ENCODE measurements at regions not wholly inside any gene's neighbourhood (a gene's known extent, or its start where the extent isn't known, plus 50 kb on each side); places are given as distances from the start of the nearest gene placed in this dataset.

DNA sequence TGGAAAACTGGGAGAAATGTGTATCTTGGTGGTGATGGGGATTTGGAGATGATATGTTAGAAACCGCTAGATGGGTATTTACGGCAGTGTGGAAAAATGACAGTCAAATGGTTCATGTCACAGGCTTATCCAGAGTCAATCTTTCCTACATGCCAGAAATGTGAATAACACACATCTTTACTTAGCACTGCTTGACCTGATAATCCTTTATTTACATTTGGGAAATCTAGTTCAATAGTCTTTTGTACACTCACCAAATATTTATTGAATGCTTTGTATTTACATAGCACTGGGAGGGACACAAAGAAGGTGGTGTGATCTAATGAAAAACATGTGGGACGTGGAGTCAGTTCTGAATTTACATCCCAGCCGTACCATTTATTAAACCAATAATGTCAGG, 208.2 kb downstream of the DIO2 start:
- WGBS, result 24% methylated on average over 2 of the region's 4 CpGs
- Histone ChIP-seq H2BK15ac (ENCODE audit: low read depth, poor library complexity, severe bottlenecking) (no peak overlapping the region), H3K27ac (ENCODE audit: low read length, poor library complexity, severe bottlenecking) (no peak overlapping the region), H4K8ac (ENCODE audit: low read length) (no peak overlapping the region), H3K4ac (ENCODE audit: low read depth in 1 of 2, low read length in 2 of 2) (no peak overlapping the region), H2BK12ac (ENCODE audit: low read length in 2 of 2) (no peak overlapping the region), H3K4me2 (ENCODE audit: low read length, poor library complexity, severe bottlenecking) (no peak overlapping the region), H3K9ac (ENCODE audit: low read length) (no peak overlapping the region), H3K79me1 (replicated peaks; ENCODE audit: low read length, poor library complexity, severe bottlenecking) (no peaks in the 10 kb centered on the region), H3K18ac (ENCODE audit: low read depth in 1 of 2, low read length in 2 of 2) (no peak overlapping the region), H3K23ac (ENCODE audit: low read length in 2 of 2) (no peak overlapping the region), H3K14ac (ENCODE audit: low read length in 2 of 2) (no peak overlapping the region), H3K4me1 (ENCODE audit: control insufficient read depth, insufficient read depth, low read depth, low read length) (no peaks in the 10 kb centered on the region), H3K4me3 (ENCODE audit: insufficient read depth in 1 of 2, low read depth in 1 of 2, low read length in 2 of 2) (no peak overlapping the region), H2BK5ac (ENCODE audit: low read depth, low read length, poor library complexity, severe bottlenecking) (no peak overlapping the region), H3K36me3 (ENCODE audit: control insufficient read depth in 1 of 2, insufficient read depth in 2 of 2, low read depth in 1 of 2, low read length in 2 of 2) (no peaks in the 10 kb centered on the region), H4K91ac (ENCODE audit: low read length) (no peak overlapping the region), H2AFZ (ENCODE audit: low read depth, low read length) (no peak overlapping the region), H3K9me3 (ENCODE audit: control insufficient read depth, low read length) (no peaks in the 10 kb centered on the region), H3K27me3 (ENCODE audit: control insufficient read depth in 1 of 2, insufficient read depth in 1 of 2, low read length in 2 of 2) (no peaks in the 10 kb centered on the region), H2BK120ac (ENCODE audit: low read depth, low read length) (no peak overlapping the region), H2AK5ac (ENCODE audit: low read length, severe bottlenecking) (no peak overlapping the region)
- peak; percentile 57 for DNase-seq

DNA sequence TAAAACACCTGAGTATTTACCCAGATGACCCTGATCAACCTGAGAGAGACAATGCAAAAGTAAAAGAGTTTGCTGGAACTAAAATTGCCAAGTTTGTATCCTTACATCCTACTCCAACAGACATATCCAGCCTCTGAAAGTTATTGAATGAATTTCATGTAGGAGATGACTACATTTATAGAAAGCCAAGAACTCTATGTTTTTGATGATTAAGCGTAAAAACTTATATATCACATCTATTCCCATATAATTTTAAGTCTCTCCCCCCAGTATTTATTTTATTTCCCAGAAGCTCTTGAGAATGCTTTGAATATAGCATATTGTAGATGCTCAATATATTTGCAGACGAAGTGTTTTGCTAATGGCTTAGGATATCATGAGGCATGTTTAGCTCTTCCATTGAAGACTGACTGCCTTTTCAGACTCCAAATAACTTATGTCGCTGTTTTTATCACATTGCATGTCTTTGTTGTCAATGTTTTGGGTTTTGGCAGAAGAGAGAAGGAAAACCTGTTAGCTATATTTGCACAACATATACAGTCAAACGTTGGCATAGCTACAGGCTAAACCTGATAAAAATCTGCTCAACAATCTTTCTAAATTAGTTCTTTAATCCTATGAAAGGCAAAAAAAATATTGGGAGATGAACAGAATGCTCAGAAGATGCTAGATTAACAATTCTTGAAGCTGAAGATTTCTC, 213.6 kb downstream of the DIO2 start:
- H3K14ac ChIP-seq (ENCODE audit: low read length in 2 of 2), result no peak overlapping the region
- no peak overlapping the region for H3K4ac ChIP-seq (ENCODE audit: low read depth in 1 of 2, low read length in 2 of 2)
- H3K4me1 ChIP-seq (ENCODE audit: control insufficient read depth, insufficient read depth, low read depth, low read length), result no peaks in the 10 kb centered on the region
- no peak overlapping the region for H2BK5ac ChIP-seq (ENCODE audit: low read depth, low read length, poor library complexity, severe bottlenecking)
- H2BK15ac ChIP-seq (ENCODE audit: low read depth, poor library complexity, severe bottlenecking), result no peak overlapping the region
- H4K8ac ChIP-seq (ENCODE audit: low read length), result no peak overlapping the region
- H2BK12ac ChIP-seq (ENCODE audit: low read length in 2 of 2), result no peak overlapping the region
- H3K18ac ChIP-seq (ENCODE audit: low read depth in 1 of 2, low read length in 2 of 2), result no peak overlapping the region
- no peak overlapping the region for H3K4me3 ChIP-seq (ENCODE audit: insufficient read depth in 1 of 2, low read depth in 1 of 2, low read length in 2 of 2)
- H3K36me3 ChIP-seq (ENCODE audit: control insufficient read depth in 1 of 2, insufficient read depth in 2 of 2, low read depth in 1 of 2, low read length in 2 of 2), result no peaks in the 10 kb centered on the region
- H2AK5ac ChIP-seq (ENCODE audit: low read length, severe bottlenecking), result no peak overlapping the region
- WGBS, result 83% methylated on average over 1 of the region's 4 CpGs
- no peak overlapping the region for H2AFZ ChIP-seq (ENCODE audit: low read depth, low read length)
- H3K79me1 ChIP-seq (replicated peaks; ENCODE audit: low read length, poor library complexity, severe bottlenecking), result no peaks in the 10 kb centered on the region
- H3K23ac ChIP-seq (ENCODE audit: low read length in 2 of 2), result no peak overlapping the region
- no peak overlapping the region for H3K4me2 ChIP-seq (ENCODE audit: low read length, poor library complexity, severe bottlenecking)
- H4K91ac ChIP-seq (ENCODE audit: low read length), result no peak overlapping the region
- DNase-seq, result no peak
- H3K9me3 ChIP-seq (ENCODE audit: control insufficient read depth, low read length), result no peaks in the 10 kb centered on the region
- no peak overlapping the region for H3K9ac ChIP-seq (ENCODE audit: low read length)
- H2BK120ac ChIP-seq (ENCODE audit: low read depth, low read length), result no peak overlapping the region
- H3K27me3 ChIP-seq (ENCODE audit: control insufficient read depth in 1 of 2, insufficient read depth in 1 of 2, low read length in 2 of 2), result no peaks in the 10 kb centered on the region
- H3K27ac ChIP-seq (ENCODE audit: low read length, poor library complexity, severe bottlenecking), result no peak overlapping the region

DNA sequence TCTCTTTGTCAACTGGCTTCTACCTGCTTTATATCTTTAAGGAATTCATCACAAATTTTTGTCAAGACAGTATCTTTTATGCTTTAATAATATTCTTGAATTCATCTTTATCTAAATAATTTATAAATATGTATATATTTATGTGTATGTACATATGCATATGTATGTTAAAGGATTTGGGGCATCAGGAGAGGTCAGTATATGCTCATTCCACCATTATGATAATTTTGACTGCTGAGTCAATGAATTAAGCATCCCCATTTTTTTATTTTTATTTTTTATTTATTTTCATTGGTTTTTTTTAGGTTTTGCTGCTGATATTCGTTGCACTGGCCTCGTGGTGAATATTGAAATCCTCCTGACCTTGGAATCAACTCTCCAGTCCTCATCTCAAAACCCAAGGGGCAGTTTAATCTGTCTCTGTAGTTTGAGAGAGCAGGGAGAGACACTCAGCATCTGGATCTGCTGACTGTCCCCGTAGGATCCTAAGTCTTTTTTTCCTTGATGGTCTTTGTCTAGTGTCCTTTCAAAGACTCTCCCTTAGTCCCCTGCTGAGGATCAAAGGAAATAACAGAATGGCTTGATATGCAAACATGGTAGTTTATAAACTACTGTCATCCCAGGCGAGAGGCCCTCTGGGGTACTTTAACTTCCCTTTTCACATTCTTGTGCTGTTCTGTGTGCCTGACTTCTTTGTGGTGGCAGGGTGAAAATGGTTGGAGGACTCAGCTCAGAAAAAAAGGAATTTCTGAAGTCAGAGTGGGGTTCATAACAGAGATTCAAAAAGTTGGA, 218.7 kb downstream of the DIO2 start:
- no peak overlapping the region for H2BK12ac ChIP-seq (ENCODE audit: low read length in 2 of 2)
- H2BK5ac ChIP-seq (ENCODE audit: low read depth, low read length, poor library complexity, severe bottlenecking), result no peak overlapping the region
- DNase-seq, result peak; percentile 13
- no peaks in the 10 kb centered on the region for H3K4me1 ChIP-seq (ENCODE audit: control insufficient read depth, insufficient read depth, low read depth, low read length)
- no peak overlapping the region for H2AFZ ChIP-seq (ENCODE audit: low read depth, low read length)
- no peak overlapping the region for H3K4me3 ChIP-seq (ENCODE audit: insufficient read depth in 1 of 2, low read depth in 1 of 2, low read length in 2 of 2)
- H3K27ac ChIP-seq (ENCODE audit: low read length, poor library complexity, severe bottlenecking), result no peak overlapping the region
- H3K79me1 ChIP-seq (replicated peaks; ENCODE audit: low read length, poor library complexity, severe bottlenecking), result no peaks in the 10 kb centered on the region
- H3K36me3 ChIP-seq (ENCODE audit: control insufficient read depth in 1 of 2, insufficient read depth in 2 of 2, low read depth in 1 of 2, low read length in 2 of 2), result no peaks in the 10 kb centered on the region
- 17% methylated on average over 1 of the region's 4 CpGs for WGBS
- H3K14ac ChIP-seq (ENCODE audit: low read length in 2 of 2), result no peak overlapping the region
- no peak overlapping the region for H3K9ac ChIP-seq (ENCODE audit: low read length)
- H3K4ac ChIP-seq (ENCODE audit: low read depth in 1 of 2, low read length in 2 of 2), result no peak overlapping the region
- H4K8ac ChIP-seq (ENCODE audit: low read length), result no peak overlapping the region
- no peak overlapping the region for H2BK120ac ChIP-seq (ENCODE audit: low read depth, low read length)
- no peak overlapping the region for H3K4me2 ChIP-seq (ENCODE audit: low read length, poor library complexity, severe bottlenecking)
- H4K91ac ChIP-seq (ENCODE audit: low read length), result no peak overlapping the region
- H3K18ac ChIP-seq (ENCODE audit: low read depth in 1 of 2, low read length in 2 of 2), result no peak overlapping the region
- no peak overlapping the region for H2BK15ac ChIP-seq (ENCODE audit: low read depth, poor library complexity, severe bottlenecking)
- no peaks in the 10 kb centered on the region for H3K9me3 ChIP-seq (ENCODE audit: control insufficient read depth, low read length)
- no peak overlapping the region for H3K23ac ChIP-seq (ENCODE audit: low read length in 2 of 2)
- H2AK5ac ChIP-seq (ENCODE audit: low read length, severe bottlenecking), result no peak overlapping the region
- H3K27me3 ChIP-seq (ENCODE audit: control insufficient read depth in 1 of 2, insufficient read depth in 1 of 2, low read length in 2 of 2), result no peaks in the 10 kb centered on the region

DNA sequence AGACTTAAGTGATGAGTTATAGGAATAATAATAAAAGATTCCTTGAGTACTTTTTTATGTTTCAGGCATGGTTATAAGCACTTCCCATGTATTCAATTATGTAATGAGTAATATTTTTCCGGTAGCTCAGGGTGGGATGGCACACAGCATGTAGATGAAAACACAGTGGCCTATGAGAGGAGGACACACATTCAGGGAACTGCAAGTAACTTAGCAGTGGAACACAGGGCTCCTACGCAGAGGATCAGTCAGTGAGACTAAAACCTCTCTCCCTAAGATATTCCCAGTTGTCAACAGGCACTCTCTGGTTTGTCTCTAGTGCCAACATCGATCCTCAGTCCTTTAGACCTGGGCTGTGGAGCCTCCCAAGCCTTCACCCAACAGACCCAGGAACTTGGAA, 219.4 kb downstream of the DIO2 start:
- H3K18ac ChIP-seq (ENCODE audit: low read depth in 1 of 2, low read length in 2 of 2), result no peak overlapping the region
- no peak overlapping the region for H4K8ac ChIP-seq (ENCODE audit: low read length)
- no peaks in the 10 kb centered on the region for H3K9me3 ChIP-seq (ENCODE audit: control insufficient read depth, low read length)
- H3K79me1 ChIP-seq (replicated peaks; ENCODE audit: low read length, poor library complexity, severe bottlenecking), result no peaks in the 10 kb centered on the region
- no peak overlapping the region for H2AK5ac ChIP-seq (ENCODE audit: low read length, severe bottlenecking)
- no peak overlapping the region for H2BK120ac ChIP-seq (ENCODE audit: low read depth, low read length)
- DNase-seq, result no peak
- H2BK15ac ChIP-seq (ENCODE audit: low read depth, poor library complexity, severe bottlenecking), result no peak overlapping the region
- no peak overlapping the region for H3K14ac ChIP-seq (ENCODE audit: low read length in 2 of 2)
- no peak overlapping the region for H3K9ac ChIP-seq (ENCODE audit: low read length)
- H3K4me1 ChIP-seq (ENCODE audit: control insufficient read depth, insufficient read depth, low read depth, low read length), result no peaks in the 10 kb centered on the region
- no peak overlapping the region for H3K23ac ChIP-seq (ENCODE audit: low read length in 2 of 2)
- no peak overlapping the region for H3K27ac ChIP-seq (ENCODE audit: low read length, poor library complexity, severe bottlenecking)
- no peaks in the 10 kb centered on the region for H3K27me3 ChIP-seq (ENCODE audit: control insufficient read depth in 1 of 2, insufficient read depth in 1 of 2, low read length in 2 of 2)
- H2AFZ ChIP-seq (ENCODE audit: low read depth, low read length), result no peak overlapping the region
- H3K36me3 ChIP-seq (ENCODE audit: control insufficient read depth in 1 of 2, insufficient read depth in 2 of 2, low read depth in 1 of 2, low read length in 2 of 2), result no peaks in the 10 kb centered on the region
- no peak overlapping the region for H3K4me2 ChIP-seq (ENCODE audit: low read length, poor library complexity, severe bottlenecking)
- H2BK12ac ChIP-seq (ENCODE audit: low read length in 2 of 2), result peak overlapping the region in 1 of 2 experiments; percentile 33
- no peak overlapping the region for H3K4me3 ChIP-seq (ENCODE audit: insufficient read depth in 1 of 2, low read depth in 1 of 2, low read length in 2 of 2)
- no peak overlapping the region for H2BK5ac ChIP-seq (ENCODE audit: low read depth, low read length, poor library complexity, severe bottlenecking)
- no peak overlapping the region for H4K91ac ChIP-seq (ENCODE audit: low read length)
- no peak overlapping the region for H3K4ac ChIP-seq (ENCODE audit: low read depth in 1 of 2, low read length in 2 of 2)
- 88% methylated on average over 3 of the region's 3 CpGs for WGBS
